ENCODE measurements at regions not wholly inside any gene's neighbourhood (a gene's known extent, or its start where the extent isn't known, plus 50 kb on each side); places are given as distances from the start of the nearest gene placed in this dataset.

- POLR2A ChIA-PET (ENCODE audit: partially characterized antibody): no interaction called here
- TF ChIP-seq TBP (IDR thresholded peaks at IDR 0.05; ENCODE audit: low read depth, low read length): no peak
- no peak for TF ChIP-seq SUZ12 (IDR thresholded peaks at IDR 0.05; ENCODE audit: low read length)
- TF ChIP-seq KDM5A (IDR thresholded peaks at IDR 0.05; ENCODE audit: low read length): no peak
- no peak for TF ChIP-seq TAF1 (IDR thresholded peaks at IDR 0.05; ENCODE audit: low read depth, low read length)
- TF ChIP-seq FOSL1 (IDR thresholded peaks at IDR 0.05; ENCODE audit: insufficient read depth, low read depth, low read length): no peak
- TF ChIP-seq TCF12 (IDR thresholded peaks at IDR 0.05; ENCODE audit: low read depth, low read length): no peak
- no peak for TF ChIP-seq ATF2 (IDR thresholded peaks at IDR 0.05; ENCODE audit: low read length)
- TF ChIP-seq RFX5 (IDR thresholded peaks at IDR 0.05; ENCODE audit: borderline replicate concordance, low read depth, low read length): no peak
- TF ChIP-seq BACH1 (IDR thresholded peaks at IDR 0.05; ENCODE audit: low read length): no peak
- WGBS, 2 experiments (ENCODE audit: extremely low coverage in 1 of 2, insufficient coverage in 1 of 2, insufficient read length in 1 of 2, insufficient replicate concordance in 2 of 2, low coverage in 1 of 2, low lambda C conversion rate in 2 of 2, missing lambda C conversion rate in 1 of 2): 88% methylated on average over 5 of the region's 5 CpGs; no CpG with 5 or more reads in 1 of the 2 experiments
Observed at GRCh38 chr10:33114451-33114952, 156.5 kb upstream of the ITGB1 start.

More at GRCh38 chr10:33114451-33114952, 156.5 kb upstream of the ITGB1 start:
- H3K14ac ChIP-seq (ENCODE audit: insufficient read length): no peak overlapping the region
- H4K91ac ChIP-seq (replicated peaks; ENCODE audit: insufficient read length, low read length): no peak overlapping the region
- H2BK12ac ChIP-seq (ENCODE audit: low read depth, low read length): no peak overlapping the region
- H2BK120ac ChIP-seq (replicated peaks; ENCODE audit: low read depth, low read length): no peak overlapping the region
- no peak overlapping the region for H2BK15ac ChIP-seq (ENCODE audit: low read length)
- no peak overlapping the region for H3K18ac ChIP-seq (ENCODE audit: extremely low read depth, low read length)
- FAIRE-seq: no peak
- CTCF ChIA-PET (ENCODE audit: partially characterized antibody): interaction anchor here (1.5 to 4.5 kb wide), 3 partner anchors 11 to 105 kb away, joined by 6 to 34 read pairs (median 11); no protein-coding TSS in a partner anchor
- no peak for DNase-seq (ENCODE audit: low read depth in 1 of 2, low spot score in 2 of 2)
- H3K27ac ChIP-seq (ENCODE audit: low read depth, low read length): no peak overlapping the region
- no peak overlapping the region for H2BK20ac ChIP-seq (ENCODE audit: low read length)
- no peak overlapping the region for H3K4me3 ChIP-seq (ENCODE audit: extremely low read depth in 1 of 4, insufficient read depth in 2 of 4, low read depth in 3 of 4, low read length in 4 of 4)
- no peak overlapping the region; the same call in 1 of the 2 replicates for H2AFZ ChIP-seq (ENCODE audit: low read length)
- no peak overlapping the region for H3K23ac ChIP-seq (ENCODE audit: insufficient read length)
- H4K5ac ChIP-seq (ENCODE audit: insufficient read length, low read depth, low read length): no peak overlapping the region
- H3K9ac ChIP-seq (replicated peaks in 1 of 4; ENCODE audit: extremely low read depth in 1 of 4, low read depth in 3 of 4, low read length in 3 of 4): no peak overlapping the region
- no peak overlapping the region for H3K4me2 ChIP-seq (ENCODE audit: insufficient read depth in 1 of 2, low read depth in 2 of 2, low read length in 2 of 2)
- peaks cover 0 to 4% (median 0%) of the 10 kb centered on the region in 4 experiments; a peak in 1 of 7 replicates for H3K4me1 ChIP-seq (replicated peaks in 1 of 4; ENCODE audit: control insufficient read depth in 3 of 4, insufficient read depth in 4 of 4, low read length in 3 of 4)
- H4K20me1 ChIP-seq (replicated peaks in 1 of 2; ENCODE audit: control insufficient read depth in 1 of 2, insufficient read depth in 2 of 2, low read length in 2 of 2): no peaks in the 10 kb centered on the region
- no peak overlapping the region for H2BK5ac ChIP-seq (ENCODE audit: low read depth, low read length)
- H3K36me3 ChIP-seq (ENCODE audit: control insufficient read depth in 2 of 4, insufficient read depth in 4 of 4, low read length in 3 of 4): no peaks in the 10 kb centered on the region
- H3K23me2 ChIP-seq (ENCODE audit: low read depth, low read length): no peaks in the 10 kb centered on the region
- no peaks in the 10 kb centered on the region for H3K27me3 ChIP-seq (replicated peaks in 1 of 4; ENCODE audit: control insufficient read depth in 3 of 4, extremely low read depth in 1 of 4, insufficient read depth in 3 of 4, low read length in 3 of 4)
- no peak overlapping the region for H3K56ac ChIP-seq (replicated peaks; ENCODE audit: insufficient read length, low read depth, low read length)
- no peak overlapping the region for H2AK5ac ChIP-seq (ENCODE audit: low read depth, low read length)
- no peak overlapping the region for H4K8ac ChIP-seq (ENCODE audit: extremely low read depth, insufficient read depth, low read length)
- no peak overlapping the region for H3K4ac ChIP-seq (replicated peaks; ENCODE audit: insufficient read length, low read depth, low read length)
- no peaks in the 10 kb centered on the region for H3K79me1 ChIP-seq (ENCODE audit: low read depth, low read length)
- H3K79me2 ChIP-seq (ENCODE audit: control insufficient read depth in 1 of 2, insufficient read depth in 2 of 2, low read length in 2 of 2): no peaks in the 10 kb centered on the region
- H3K9me3 ChIP-seq (ENCODE audit: insufficient read depth in 2 of 2, low read depth in 1 of 2, low read length in 1 of 2): no peaks in the 10 kb centered on the region

Data from H1 (cell line).